HepG2 (cell line): ENCODE measurements at regions not wholly inside any gene's neighbourhood (a gene's known extent, or its start where the extent isn't known, plus 50 kb on each side); places are given as distances from the start of the nearest gene placed in this dataset.

Source experiments
- ATAC-seq: fragments of 200-7000 bp; cut with Tn5 transposase; 3 replicates; pipeline ENCODE4 v1.9.1; 2020; ENCODE audit warnings: mild to moderate bottlenecking, moderate library complexity
- BruUV-seq: library from RNA; stranded (reverse); fragments of 400-500 nt; replicated peaks from 2 replicates; lab custom pipeline; 2021; lab: Mats Ljungman, UMichigan
- CTCF ChIA-PET: fragments of 300-600 bp; formaldehyde crosslinking; extraction: SDS; loops from one replicate; lab custom pipeline; 2021; ENCODE audit warnings: low total read pairs, inconsistent platforms, low intra/inter-chr PET ratio; lab: Yijun Ruan, JAX
- POLR2A ChIA-PET: fragments of 350-600 bp; sonication (Branson Sonifier 250); formaldehyde crosslinking; loops from one replicate; lab custom pipeline; 2020; ENCODE audit warnings: antibody characterized with exemption, inconsistent platforms; lab: Yijun Ruan, JAX
- DNase-seq: peaks from one replicate; pipeline ENCODE4 v3.0.0-alpha.2; 2015; ENCODE audit warnings: low spot score
- FAIRE-seq: peaks from 3 replicates; lab custom pipeline; 2011; peaks lifted over from hg19 to GRCh38; lab: Jason Lieb, UNC
- H2AFZ ChIP-seq: one replicate; pipeline ENCODE4 v1.6.1; 2011; ENCODE audit warnings: low read length, inconsistent platforms
- H3K27ac ChIP-seq: fragments of 300-600 bp; 3 replicates; pipeline ENCODE4 v1.8.0; 2011; ENCODE audit warnings: mixed run types, mild to moderate bottlenecking, mixed read lengths, low read length, inconsistent platforms; ENCODE audit not compliant: insufficient read depth; ENCODE audit errors: extremely low read length
- H3K27me3 ChIP-seq, 2 experiments: fragments of 200-600 bp in 1 of 2; 2 replicates in 1 of 2; 3 replicates in 1 of 2; pipeline versions ENCODE4 v1.6.0 to v1.8.0; 2011; ENCODE audit warnings: low read length in 2 of 2, mild to moderate bottlenecking in 2 of 2, moderate library complexity in 2 of 2, inconsistent platforms in 1 of 2; ENCODE audit not compliant: insufficient read depth in 2 of 2, control insufficient read depth in 1 of 2
- H3K36me3 ChIP-seq, 2 experiments: fragments of 200-600 bp in 1 of 2; replicated peaks in 1 of 2; 2 replicates in 1 of 2; 3 replicates in 1 of 2; pipeline versions ENCODE4 v1.5.1 to v1.8.0; 2011; ENCODE audit warnings: low read length in 2 of 2, inconsistent platforms in 1 of 2; ENCODE audit not compliant: insufficient read depth in 2 of 2, control insufficient read depth in 1 of 2
- H3K4me1 ChIP-seq: 2 replicates; pipeline ENCODE4 v1.5.1; 2012; ENCODE audit warnings: low read length, inconsistent platforms; ENCODE audit not compliant: insufficient read depth
- H3K4me2 ChIP-seq: 2 replicates; pipeline ENCODE4 v1.6.0; 2011; ENCODE audit warnings: low read depth, low read length, inconsistent platforms
- H3K4me3 ChIP-seq, 3 experiments: fragments of 200-600 bp in 1 of 3; sonication (generic), shearing (Covaris generic) in 1 of 3; replicated peaks in 1 of 3; 2 replicates each; pipeline ENCODE4 v1.5.1; 2011 to 2016; ENCODE audit warnings: low read length in 3 of 3, inconsistent platforms in 2 of 3, low read depth in 2 of 3, mild to moderate bottlenecking in 2 of 3, control low read depth in 1 of 3, mixed read lengths in 1 of 3; ENCODE audit not compliant: insufficient read depth in 1 of 3
- H3K79me2 ChIP-seq: one replicate; pipeline ENCODE4 v1.6.1; 2011; ENCODE audit warnings: low read length, inconsistent platforms; ENCODE audit not compliant: insufficient read depth
- H3K9ac ChIP-seq: 2 replicates; pipeline ENCODE4 v1.6.0; 2011; ENCODE audit warnings: mild to moderate bottlenecking, low read depth, low read length, inconsistent platforms; ENCODE audit not compliant: insufficient read depth
- H3K9me3 ChIP-seq: 2 replicates; pipeline ENCODE4 v1.5.1; 2012; ENCODE audit warnings: mild to moderate bottlenecking, low read length
- H4K20me1 ChIP-seq: 2 replicates; pipeline ENCODE4 v1.6.0; 2011; ENCODE audit warnings: inconsistent platforms, mild to moderate bottlenecking, low read length, moderate library complexity; ENCODE audit not compliant: insufficient read depth
- FOXA1 ChIP-seq, 2 experiments: fragments of 450-650 bp in 1 of 2; sonication (generic) in 1 of 2; formaldehyde crosslinking in 1 of 2; IDR thresholded peaks; 2 replicates each; pipeline versions ENCODE4 v1.4.0 to v1.6.1; 2016 to 2020; ENCODE audit warnings: missing genetic modification reagents in 1 of 2
- GABPA ChIP-seq, 2 experiments: IDR thresholded peaks; 2 replicates each; pipeline ENCODE4 v1.6.1; 2011 to 2016; ENCODE audit warnings: low read depth in 2 of 2, low read length in 1 of 2, missing biosample characterization in 1 of 2, missing genetic modification characterization in 1 of 2
- GFI1 ChIP-seq: sonication (generic); formaldehyde crosslinking; IDR thresholded peaks from 2 replicates; pipeline ENCODE4 v1.5.0; 2020; ENCODE audit warnings: missing genetic modification reagents, mild to moderate bottlenecking, borderline replicate concordance
- HNF4G ChIP-seq, 2 experiments: sonication (generic) in 1 of 2; formaldehyde crosslinking in 1 of 2; IDR thresholded peaks; 2 replicates each; pipeline versions ENCODE4 v1.4.0 to v1.6.1; 2011 to 2020; ENCODE audit warnings: borderline replicate concordance in 2 of 2, low read depth in 2 of 2, mild to moderate bottlenecking in 2 of 2, low read length in 1 of 2, missing genetic modification reagents in 1 of 2, moderate library complexity in 1 of 2
- PHF8 ChIP-seq: sonication (generic); formaldehyde crosslinking; IDR thresholded peaks from 2 replicates; pipeline ENCODE4 v1.5.0; 2020; ENCODE audit warnings: missing genetic modification reagents
- SRF ChIP-seq: IDR thresholded peaks from 2 replicates; pipeline ENCODE4 v1.6.1; 2011; ENCODE audit warnings: mild to moderate bottlenecking, low read depth, low read length, moderate library complexity
- SRSF1 ChIP-seq: fragments of 200-400 bp; formaldehyde crosslinking; optimal IDR thresholded peaks from 2 replicates; pipeline ENCODE3; 2017; ENCODE audit warnings: mild to moderate bottlenecking, low read depth, low read length, moderate library complexity
- YY1 ChIP-seq: IDR thresholded peaks from 2 replicates; pipeline ENCODE4 v1.6.1; 2011; ENCODE audit warnings: low read length, low read depth, moderate library complexity, mild to moderate bottlenecking; ENCODE audit not compliant: insufficient read depth, insufficient replicate concordance
- ZNF550 ChIP-seq: sonication (generic); formaldehyde crosslinking; IDR thresholded peaks from 2 replicates; pipeline ENCODE4 v1.4.0; 2020; ENCODE audit warnings: mild to moderate bottlenecking, missing genetic modification reagents, borderline replicate concordance
- ZNF7 ChIP-seq: IDR thresholded peaks from 2 replicates; pipeline ENCODE4 v1.6.1; 2016; ENCODE audit warnings: missing biosample characterization, missing genetic modification reagents
- ZNF713 ChIP-seq: sonication (generic); formaldehyde crosslinking; IDR thresholded peaks from 2 replicates; pipeline ENCODE4 v1.4.0; 2020; ENCODE audit warnings: mild to moderate bottlenecking, missing genetic modification reagents
- WGBS: methylation state at CpG from one replicate; pipeline ENCODE4 v1.1.6; 2017; ENCODE audit warnings: low lambda C conversion rate; 5-methylcytosine and 5-hydroxymethylcytosine counted together
- in situ Hi-C: cut with HindIII; loops from 2 replicates; pipeline ENCODE4 v1.10.0; 2017; ENCODE audit warnings: low pct_unique_long_range_greater_than_20kb; ENCODE audit not compliant: extremely low pct_ligation_motif_present
- intact Hi-C: fragments of 100-400 bp; cut with micrococcal nuclease; formaldehyde crosslinking; loops from one replicate; pipeline ENCODE4 v1.10.0; 2022; ENCODE audit not compliant: unreplicated experiment
- TF ChIP-seq, protein P1 (sequence below): IDR thresholded peaks from 2 replicates; pipeline ENCODE4 v1.6.1; 2016; ENCODE audit warnings: low read depth

DNA sequence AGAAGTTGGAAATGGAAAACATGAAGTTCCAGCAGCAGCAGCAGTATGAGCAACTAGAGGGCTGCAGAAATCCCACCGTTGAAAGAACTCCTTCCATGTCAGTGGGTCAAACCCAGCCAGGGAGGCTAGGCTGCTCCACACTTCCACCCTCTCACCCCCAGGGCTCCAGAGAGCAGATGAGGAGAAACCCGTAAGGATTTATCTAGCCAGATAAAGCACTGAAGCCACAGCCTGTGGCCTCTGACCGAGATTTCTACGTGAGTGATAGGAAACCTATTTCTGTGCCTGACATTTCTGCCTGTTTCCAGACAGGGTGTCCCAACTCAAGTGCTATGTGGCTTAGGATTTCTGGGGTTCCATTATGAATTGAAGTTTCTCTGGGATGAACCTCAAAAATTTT lies 100.0 kb upstream of the EEA1 start:
- ATAC-seq = no peak
- intact Hi-C loops = no loop called here

GRCh38 chr12:93031028-93031427 lies 101.9 kb upstream of the EEA1 start:
- CTCF ChIA-PET = no interaction called here
- ATAC-seq (no peak), FAIRE-seq (no peak)

More for the DNA sequence above, 100.0 kb upstream of the EEA1 start:
- H3K36me3 ChIP-seq = no peaks in the 10 kb centered on the region
- POLR2A ChIA-PET = no interaction called here
- no peak overlapping the region for H3K4me3 ChIP-seq
- no peaks in the 10 kb centered on the region for H3K79me2 ChIP-seq
- no peak overlapping the region for H3K4me2 ChIP-seq
- CTCF ChIA-PET = no interaction called here
- DNase-seq (no peak), FAIRE-seq (no peak)
- no peak overlapping the region for H3K27ac ChIP-seq
- 50% methylated on average over 1 of the region's 4 CpGs for WGBS
- no peak overlapping the region for H2AFZ ChIP-seq
- no peaks in the 10 kb centered on the region for H3K9me3 ChIP-seq
- BruUV-seq = no TSS peak
- TF ChIP-seq SRF = no peak
- TF ChIP-seq GABPA (IDR thresholded peaks at IDR 0.05; ENCODE audit: low read depth, low read length) = no peak
- TF ChIP-seq GABPA (CRISPR knock-in tag; IDR thresholded peaks at IDR 0.05; ENCODE audit: low read depth) = no peak
- no peak for TF ChIP-seq YY1
- TF ChIP-seq PHF8 = no peak
- no peak for TF ChIP-seq GFI1 (CRISPR knock-in tag)
- TF ChIP-seq, protein P1, sequence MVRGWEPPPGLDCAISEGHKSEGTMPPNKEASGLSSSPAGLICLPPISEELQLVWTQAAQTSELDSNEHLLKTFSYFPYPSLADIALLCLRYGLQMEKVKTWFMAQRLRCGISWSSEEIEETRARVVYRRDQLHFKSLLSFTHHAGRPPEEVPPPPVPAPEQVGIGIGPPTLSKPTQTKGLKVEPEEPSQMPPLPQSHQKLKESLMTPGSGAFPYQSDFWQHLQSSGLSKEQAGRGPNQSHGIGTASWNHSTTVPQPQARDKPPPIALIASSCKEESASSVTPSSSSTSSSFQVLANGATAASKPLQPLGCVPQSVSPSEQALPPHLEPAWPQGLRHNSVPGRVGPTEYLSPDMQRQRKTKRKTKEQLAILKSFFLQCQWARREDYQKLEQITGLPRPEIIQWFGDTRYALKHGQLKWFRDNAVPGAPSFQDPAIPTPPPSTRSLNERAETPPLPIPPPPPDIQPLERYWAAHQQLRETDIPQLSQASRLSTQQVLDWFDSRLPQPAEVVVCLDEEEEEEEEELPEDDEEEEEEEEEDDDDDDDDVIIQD (CRISPR knock-in tag) = no peak
- TF ChIP-seq ZNF550 (CRISPR knock-in tag) = no peak
- no peak for TF ChIP-seq ZNF713 (CRISPR knock-in tag)
- no peak for TF ChIP-seq HNF4G (IDR thresholded peaks at IDR 0.05; ENCODE audit: borderline replicate concordance, low read depth, low read length)
- no peak for TF ChIP-seq HNF4G (CRISPR knock-in tag; IDR thresholded peaks at IDR 0.05; ENCODE audit: borderline replicate concordance, low read depth)
- no peaks in the 10 kb centered on the region for H4K20me1 ChIP-seq
- H3K9ac ChIP-seq = no peak overlapping the region
- H3K27me3 ChIP-seq = no peaks in the 10 kb centered on the region
- H3K4me1 ChIP-seq = peaks cover 17% of the 10 kb centered on the region
- in situ Hi-C loops = loop anchor here (5.0 kb wide), 1 partner anchor 98 kb away; no protein-coding TSS in a partner anchor

More at GRCh38 chr12:93031028-93031427, 101.9 kb upstream of the EEA1 start:
- DNase-seq = no peak
- intact Hi-C loops (no loop called here), in situ Hi-C loops (no loop called here)
- H4K20me1 ChIP-seq = no peaks in the 10 kb centered on the region
- H3K27me3 ChIP-seq = no peaks in the 10 kb centered on the region
- H3K4me2 ChIP-seq = no peak overlapping the region
- H3K27ac ChIP-seq = no peak overlapping the region
- no peaks in the 10 kb centered on the region for H3K79me2 ChIP-seq
- TF ChIP-seq SRSF1 (no peak), ZNF7 (CRISPR knock-in tag) (peak; percentile 57; the same call in 1 of the 2 replicates), FOXA1 (IDR thresholded peaks at IDR 0.05) (no peak), FOXA1 (CRISPR knock-in tag; IDR thresholded peaks at IDR 0.05) (no peak)
- no peak overlapping the region for H3K9ac ChIP-seq
- 73% methylated on average over 2 of the region's 2 CpGs for WGBS
- no peak overlapping the region for H3K4me3 ChIP-seq
- BruUV-seq = no TSS peak
- POLR2A ChIA-PET = no interaction called here
- no peaks in the 10 kb centered on the region for H3K36me3 ChIP-seq
- H3K4me1 ChIP-seq = no peaks in the 10 kb centered on the region
- H3K9me3 ChIP-seq = no peaks in the 10 kb centered on the region
- no peak overlapping the region for H2AFZ ChIP-seq
